GM12878 (cell line): ENCODE measurements at regions not wholly inside any gene's neighbourhood (a gene's known extent, or its start where the extent isn't known, plus 50 kb on each side); places are given as distances from the start of the nearest gene placed in this dataset.

Experiments used
- DPF2 ChIP-seq: fragments of 450-650 bp; IDR thresholded peaks from 2 replicates; pipeline ENCODE4 v1.6.1; 2017; ENCODE audit warnings: mild to moderate bottlenecking
- SUPT20H ChIP-seq: IDR thresholded peaks from 2 replicates; pipeline ENCODE4 v1.6.1; 2011; ENCODE audit warnings: low read depth, mild to moderate bottlenecking, low read length, moderate library complexity, borderline replicate concordance; ENCODE audit not compliant: control insufficient read depth
- TF ChIP-seq, protein P1 (sequence below), 3 experiments: IDR thresholded peaks in 2 of 3; conservative IDR thresholded peaks in 1 of 3; 2 replicates each; pipeline ENCODE4 v1.5.1; 2011; ENCODE audit warnings: low read depth in 3 of 3, low read length in 3 of 3, mild to moderate bottlenecking in 3 of 3, control low read depth in 2 of 3, moderate library complexity in 2 of 3, inconsistent platforms in 1 of 3, mixed read lengths in 1 of 3; ENCODE audit not compliant: control insufficient read depth in 2 of 3, insufficient read depth in 1 of 3; ENCODE audit errors: extremely low read depth in 1 of 3

DNA sequence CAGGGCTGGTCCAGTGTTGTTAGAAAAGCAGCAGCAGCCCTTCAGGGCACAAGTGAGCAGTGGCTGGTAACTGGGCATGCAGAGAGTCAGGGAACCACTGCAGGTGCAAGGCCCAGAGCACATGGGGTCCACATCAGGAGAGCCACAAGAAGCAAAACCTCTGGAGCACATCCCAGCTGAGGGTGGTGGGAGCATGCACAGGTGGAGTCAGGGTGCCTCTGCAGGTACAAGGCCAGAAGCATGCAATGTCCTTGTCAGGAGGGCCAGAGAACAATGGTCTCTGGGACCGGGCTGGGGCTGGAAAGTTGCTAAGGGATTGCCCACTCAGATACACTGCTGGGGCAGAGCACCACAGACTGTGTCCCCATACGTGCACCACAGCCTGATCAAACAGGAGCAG lies 226.1 kb upstream of the UBE2E2 start:
- TF ChIP-seq SUPT20H = no peak
- TF ChIP-seq, protein P1, sequence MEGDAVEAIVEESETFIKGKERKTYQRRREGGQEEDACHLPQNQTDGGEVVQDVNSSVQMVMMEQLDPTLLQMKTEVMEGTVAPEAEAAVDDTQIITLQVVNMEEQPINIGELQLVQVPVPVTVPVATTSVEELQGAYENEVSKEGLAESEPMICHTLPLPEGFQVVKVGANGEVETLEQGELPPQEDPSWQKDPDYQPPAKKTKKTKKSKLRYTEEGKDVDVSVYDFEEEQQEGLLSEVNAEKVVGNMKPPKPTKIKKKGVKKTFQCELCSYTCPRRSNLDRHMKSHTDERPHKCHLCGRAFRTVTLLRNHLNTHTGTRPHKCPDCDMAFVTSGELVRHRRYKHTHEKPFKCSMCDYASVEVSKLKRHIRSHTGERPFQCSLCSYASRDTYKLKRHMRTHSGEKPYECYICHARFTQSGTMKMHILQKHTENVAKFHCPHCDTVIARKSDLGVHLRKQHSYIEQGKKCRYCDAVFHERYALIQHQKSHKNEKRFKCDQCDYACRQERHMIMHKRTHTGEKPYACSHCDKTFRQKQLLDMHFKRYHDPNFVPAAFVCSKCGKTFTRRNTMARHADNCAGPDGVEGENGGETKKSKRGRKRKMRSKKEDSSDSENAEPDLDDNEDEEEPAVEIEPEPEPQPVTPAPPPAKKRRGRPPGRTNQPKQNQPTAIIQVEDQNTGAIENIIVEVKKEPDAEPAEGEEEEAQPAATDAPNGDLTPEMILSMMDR (IDR thresholded peaks at IDR 0.05 in 2 of 3, conservative IDR thresholded peaks at IDR 0.05 in 1 of 3; ENCODE audit: control insufficient read depth in 2 of 3, extremely low read depth in 1 of 3, insufficient read depth in 1 of 3, low read depth in 3 of 3, low read length in 3 of 3) = no peak
- TF ChIP-seq DPF2 = no peak
